Muscle layer of duodenum (tissue), 2 donors: ENCODE measurements at regions not wholly inside any gene's neighbourhood (a gene's known extent, or its start where the extent isn't known, plus 50 kb on each side); places are given as distances from the start of the nearest gene placed in this dataset.

Experiments used
- H3K27ac ChIP-seq: one replicate; pipeline ENCODE4 v1.7.0; 2013; ENCODE audit warnings: mild to moderate bottlenecking, low read length
- H3K27me3 ChIP-seq: one replicate; pipeline ENCODE4 v1.7.0; 2013; ENCODE audit warnings: low read depth, mild to moderate bottlenecking, control low read depth, low read length
- H3K36me3 ChIP-seq, 2 donors: one replicate each; pipeline ENCODE4 v1.7.0; 2013; ENCODE audit warnings: low read length in 2 of 2, control low read depth in 1 of 2, mild to moderate bottlenecking in 1 of 2; ENCODE audit not compliant: insufficient read depth in 2 of 2, control insufficient read depth in 1 of 2
- H3K4me1 ChIP-seq, 2 donors: one replicate each; pipeline ENCODE4 v1.7.0; 2013; ENCODE audit warnings: low read length in 2 of 2, mild to moderate bottlenecking in 2 of 2, control low read depth in 1 of 2, moderate library complexity in 1 of 2; ENCODE audit not compliant: insufficient read depth in 2 of 2, control insufficient read depth in 1 of 2
- H3K4me3 ChIP-seq, 2 donors: one replicate each; pipeline ENCODE4 v1.7.0; 2013; ENCODE audit warnings: low read length in 2 of 2, low read depth in 1 of 2, mild to moderate bottlenecking in 1 of 2
- H3K9me3 ChIP-seq, 2 donors: one replicate each; pipeline ENCODE4 v1.7.0; 2013; ENCODE audit warnings: low read length in 2 of 2, control low read depth in 1 of 2, mild to moderate bottlenecking in 1 of 2; ENCODE audit not compliant: control insufficient read depth in 1 of 2
- donor health status: healthy.

- Histone ChIP-seq H3K27me3 (no peaks in the 10 kb centered on the region), H3K36me3 (no peaks in the 10 kb centered on the region), H3K4me1 (no peaks in the 10 kb centered on the region), H3K9me3 (no peaks in the 10 kb centered on the region), H3K4me3 (no peak overlapping the region), H3K27ac (no peak overlapping the region)
Observed at GRCh38 chr12:67760586-67761275, 112.2 kb downstream of the DYRK2 start.

- H3K4me3 ChIP-seq, result no peak overlapping the region
- no peaks in the 10 kb centered on the region for H3K36me3 ChIP-seq
- H3K4me1 ChIP-seq, result no peaks in the 10 kb centered on the region
- no peak overlapping the region for H3K27ac ChIP-seq
- no peaks in the 10 kb centered on the region for H3K9me3 ChIP-seq
- no peaks in the 10 kb centered on the region for H3K27me3 ChIP-seq
Observed at GRCh38 chr12:67761566-67761965, 113.0 kb downstream of the DYRK2 start.

GRCh38 chr12:67764055-67764454 lies 115.5 kb downstream of the DYRK2 start:
- no peaks in the 10 kb centered on the region for H3K9me3 ChIP-seq
- H3K4me3 ChIP-seq, result no peak overlapping the region
- H3K27ac ChIP-seq, result no peak overlapping the region
- H3K36me3 ChIP-seq, result no peaks in the 10 kb centered on the region
- no peaks in the 10 kb centered on the region for H3K4me1 ChIP-seq
- no peaks in the 10 kb centered on the region for H3K27me3 ChIP-seq

GRCh38 chr12:67764946-67765619 lies 116.5 kb downstream of the DYRK2 start:
- no peak overlapping the region for H3K27ac ChIP-seq
- no peak overlapping the region for H3K4me3 ChIP-seq
- H3K27me3 ChIP-seq, result no peaks in the 10 kb centered on the region
- H3K36me3 ChIP-seq, result no peaks in the 10 kb centered on the region
- H3K9me3 ChIP-seq, result no peaks in the 10 kb centered on the region
- H3K4me1 ChIP-seq, result no peaks in the 10 kb centered on the region

GRCh38 chr12:67765776-67766766 lies 117.5 kb downstream of the DYRK2 start:
- no peaks in the 10 kb centered on the region for H3K9me3 ChIP-seq

GRCh38 chr12:67772267-67773169 lies 124.0 kb downstream of the DYRK2 start:
- H3K36me3 ChIP-seq, result no peaks in the 10 kb centered on the region
- H3K4me1 ChIP-seq, result peaks cover 0 to 13% of the 10 kb centered on the region in 2 donors
- no peaks in the 10 kb centered on the region for H3K27me3 ChIP-seq
- H3K9me3 ChIP-seq, result no peaks in the 10 kb centered on the region
- H3K27ac ChIP-seq, result no peak overlapping the region
- H3K4me3 ChIP-seq, result no peak overlapping the region

More at GRCh38 chr12:67765776-67766766, 117.5 kb downstream of the DYRK2 start:
- Histone ChIP-seq H3K4me3 (no peak overlapping the region), H3K27ac (no peak overlapping the region), H3K27me3 (no peaks in the 10 kb centered on the region), H3K4me1 (no peaks in the 10 kb centered on the region), H3K36me3 (no peaks in the 10 kb centered on the region)

GRCh38 chr12:67773896-67774295 lies 125.4 kb downstream of the DYRK2 start:
- no peaks in the 10 kb centered on the region for H3K36me3 ChIP-seq
- peaks cover 0 to 13% of the 10 kb centered on the region in 2 donors for H3K4me1 ChIP-seq
- no peaks in the 10 kb centered on the region for H3K9me3 ChIP-seq
- H3K4me3 ChIP-seq, result no peak overlapping the region
- peak overlapping the region; percentile 30 for H3K27ac ChIP-seq
- no peaks in the 10 kb centered on the region for H3K27me3 ChIP-seq

GRCh38 chr12:67774983-67775587 lies 126.5 kb downstream of the DYRK2 start:
- H3K27ac ChIP-seq, result no peak overlapping the region
- no peaks in the 10 kb centered on the region for H3K36me3 ChIP-seq
- H3K27me3 ChIP-seq, result no peaks in the 10 kb centered on the region
- H3K4me1 ChIP-seq, result peaks cover 0 to 13% of the 10 kb centered on the region in 2 donors
- H3K4me3 ChIP-seq, result no peak overlapping the region
- no peaks in the 10 kb centered on the region for H3K9me3 ChIP-seq

- Histone ChIP-seq H3K4me1 (no peaks in the 10 kb centered on the region), H3K27me3 (no peaks in the 10 kb centered on the region), H3K36me3 (no peaks in the 10 kb centered on the region), H3K27ac (no peak overlapping the region), H3K4me3 (no peak overlapping the region), H3K9me3 (no peaks in the 10 kb centered on the region)
Observed at GRCh38 chr12:67780580-67781084, 132.1 kb downstream of the DYRK2 start.

GRCh38 chr12:67782573-67782972 lies 134.0 kb downstream of the DYRK2 start:
- no peaks in the 10 kb centered on the region for H3K27me3 ChIP-seq
- H3K9me3 ChIP-seq, result no peaks in the 10 kb centered on the region

More at GRCh38 chr12:67782573-67782972, 134.0 kb downstream of the DYRK2 start:
- Histone ChIP-seq H3K36me3 (no peaks in the 10 kb centered on the region), H3K4me3 (no peak overlapping the region), H3K27ac (no peak overlapping the region), H3K4me1 (no peaks in the 10 kb centered on the region)
